ENCODE measurements at regions not wholly inside any gene's neighbourhood (a gene's known extent, or its start where the extent isn't known, plus 50 kb on each side); places are given as distances from the start of the nearest gene placed in this dataset.

DNA sequence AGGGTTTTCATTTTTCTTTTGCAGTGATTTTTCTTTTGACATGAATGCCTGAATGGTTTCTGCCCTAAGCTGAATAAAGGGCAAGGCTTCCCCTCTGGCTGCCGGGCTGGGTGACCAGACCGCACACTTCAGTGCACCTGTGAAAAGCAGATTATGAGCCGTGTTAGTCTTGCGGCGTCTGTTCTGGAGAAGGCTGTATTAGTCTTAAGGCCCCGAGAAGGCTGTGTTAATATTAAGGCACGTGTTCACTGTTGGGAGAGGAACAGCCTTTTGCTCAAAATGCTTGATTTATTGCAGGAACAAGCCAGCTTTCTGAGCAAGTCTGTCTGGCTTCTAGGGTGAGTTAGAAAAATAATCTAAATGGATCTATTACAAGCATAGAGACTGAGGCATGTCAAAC lies 54.7 kb upstream of the DNAH14 start:
- no peak for DNase-seq
- no TSS peak for BruUV-seq (replicated peaks)
- Histone ChIP-seq H3K4me1 (peaks cover 44% of the 10 kb centered on the region), H3K27me3 (replicated peaks; ENCODE audit: control insufficient read depth, insufficient read depth, low read length) (no peaks in the 10 kb centered on the region), H3K4me3 (ENCODE audit: low read depth, low read length) (no peak overlapping the region), H3K36me3 (ENCODE audit: control insufficient read depth, insufficient read depth, low read length) (no peaks in the 10 kb centered on the region), H3K9me3 (no peaks in the 10 kb centered on the region)
- H3K27me3 Mint-ChIP-seq (ENCODE audit: insufficient read depth, unreplicated experiment), result no peaks in the 10 kb centered on the region
- POLR2A ChIA-PET, result no interaction called here
- peaks cover 4% of the 10 kb centered on the region for H3K36me3 Mint-ChIP-seq (ENCODE audit: insufficient read depth, unreplicated experiment)
- H3K27ac Mint-ChIP-seq (ENCODE audit: unreplicated experiment), result no peak overlapping the region
- no peaks in the 10 kb centered on the region for H3K9me3 Mint-ChIP-seq (ENCODE audit: unreplicated experiment)
- no peak for TF ChIP-seq CTCF (IDR thresholded peaks at IDR 0.05; ENCODE audit: insufficient read depth in 1 of 2, low read depth in 1 of 2, low read length in 1 of 2, severe bottlenecking in 1 of 2, unreplicated experiment in 1 of 2)
- peaks cover 8% of the 10 kb centered on the region for H3K4me1 Mint-ChIP-seq (ENCODE audit: low read depth, unreplicated experiment)
- CTCF ChIA-PET, result interaction anchor here (1.2 to 2.1 kb wide), 2 partner anchors 20 to 48 kb away, joined by 6 to 14 read pairs; no protein-coding TSS in a partner anchor
- H3K4me3 Mint-ChIP-seq (ENCODE audit: unreplicated experiment), result no peak overlapping the region
- intact Hi-C loops (cut with micrococcal nuclease; ENCODE audit: unreplicated experiment), result no loop called here

- CTCF ChIA-PET, result interaction anchor here (0.6 to 1.9 kb wide), 2 partner anchors 44 to 422 kb away, joined by 4 to 6 read pairs; no protein-coding TSS in a partner anchor
Measured at GRCh38 chr1:224879162-224879803, 50.2 kb upstream of the DNAH14 start.

More at GRCh38 chr1:224879162-224879803, 50.2 kb upstream of the DNAH14 start:
- no peak overlapping the region for H3K4me3 Mint-ChIP-seq (ENCODE audit: unreplicated experiment)
- no peaks in the 10 kb centered on the region for H3K27me3 ChIP-seq (replicated peaks; ENCODE audit: control insufficient read depth, insufficient read depth, low read length)
- no peaks in the 10 kb centered on the region; the same call in 1 of the 2 replicates for H3K36me3 ChIP-seq (ENCODE audit: control insufficient read depth, insufficient read depth, low read length)
- DNase-seq, result no peak
- H3K27me3 Mint-ChIP-seq (ENCODE audit: insufficient read depth, unreplicated experiment), result no peaks in the 10 kb centered on the region
- peaks cover 61% of the 10 kb centered on the region for H3K4me1 ChIP-seq
- peaks cover 38% of the 10 kb centered on the region for H3K4me1 Mint-ChIP-seq (ENCODE audit: low read depth, unreplicated experiment)
- no peaks in the 10 kb centered on the region for H3K9me3 ChIP-seq
- no TSS peak for BruUV-seq (replicated peaks)
- H3K9me3 Mint-ChIP-seq (ENCODE audit: unreplicated experiment), result no peaks in the 10 kb centered on the region
- no peak overlapping the region for H3K4me3 ChIP-seq (ENCODE audit: low read depth, low read length)
- POLR2A ChIA-PET, result interaction anchor here (0.5 kb wide), 1 partner anchor 1736 kb away, joined by 4 read pairs; the partner anchor contains the start of gene TLR5
- no peak for TF ChIP-seq CTCF (IDR thresholded peaks at IDR 0.05; ENCODE audit: insufficient read depth in 1 of 2, low read depth in 1 of 2, low read length in 1 of 2, severe bottlenecking in 1 of 2, unreplicated experiment in 1 of 2)
- H3K27ac Mint-ChIP-seq (ENCODE audit: unreplicated experiment), result peak overlapping the region; percentile 91
- peaks cover 4% of the 10 kb centered on the region for H3K36me3 Mint-ChIP-seq (ENCODE audit: insufficient read depth, unreplicated experiment)
- intact Hi-C loops (cut with micrococcal nuclease; ENCODE audit: unreplicated experiment), result no loop called here
